ENCODE measurements at regions not wholly inside any gene's neighbourhood (a gene's known extent, or its start where the extent isn't known, plus 50 kb on each side); places are given as distances from the start of the nearest gene placed in this dataset.
A peak's percentile ranks its signal among the peaks of the same experiment; 100 is the strongest.

GRCh38 chr7:142409471-142409870 lies 151.6 kb upstream of the PRSS58 start:
- POLR2A ChIA-PET: no interaction called here
- no peak for ATAC-seq (ENCODE audit: low read depth)

GRCh38 chr7:142408794-142409193 lies 150.9 kb upstream of the PRSS58 start:
- no peak overlapping the region for H3K4me3 Mint-ChIP-seq
- no peak for ATAC-seq (ENCODE audit: low read depth)
- DNase-seq: no peak
- POLR2A ChIA-PET: no interaction called here
- peaks cover 2% of the 10 kb centered on the region for H3K27me3 Mint-ChIP-seq
- H3K36me3 Mint-ChIP-seq: no peaks in the 10 kb centered on the region
- H3K9me3 Mint-ChIP-seq: no peaks in the 10 kb centered on the region
- H3K27ac Mint-ChIP-seq: no peak overlapping the region
- H3K4me1 Mint-ChIP-seq: peaks cover 5% of the 10 kb centered on the region

More at GRCh38 chr7:142409471-142409870, 151.6 kb upstream of the PRSS58 start:
- no peaks in the 10 kb centered on the region for H3K27me3 Mint-ChIP-seq
- no peak for DNase-seq
- H3K9me3 Mint-ChIP-seq: no peaks in the 10 kb centered on the region
- no peak overlapping the region for H3K4me3 Mint-ChIP-seq
- peaks cover 5% of the 10 kb centered on the region for H3K4me1 Mint-ChIP-seq
- no peak overlapping the region for H3K27ac Mint-ChIP-seq
- H3K36me3 Mint-ChIP-seq: no peaks in the 10 kb centered on the region

- Mint-ChIP-seq H3K27ac (no peak overlapping the region), H3K9me3 (no peaks in the 10 kb centered on the region), H3K27me3 (peaks cover 8% of the 10 kb centered on the region), H3K4me1 (peaks cover 5% of the 10 kb centered on the region), H3K36me3 (no peaks in the 10 kb centered on the region), H3K4me3 (no peak overlapping the region)
- DNase-seq (no peak), ATAC-seq (ENCODE audit: low read depth) (no peak)
- POLR2A ChIA-PET: no interaction called here
Measured at GRCh38 chr7:142407939-142408570, 150.2 kb upstream of the PRSS58 start.

GRCh38 chr7:142405122-142405765 lies 147.4 kb upstream of the PRSS58 start:
- Mint-ChIP-seq H3K27me3 (peaks cover 19% of the 10 kb centered on the region), H3K36me3 (no peaks in the 10 kb centered on the region), H3K4me1 (peaks cover 4% of the 10 kb centered on the region), H3K9me3 (no peaks in the 10 kb centered on the region), H3K27ac (no peak overlapping the region), H3K4me3 (no peak overlapping the region)
- POLR2A ChIA-PET: no interaction called here
- DNase-seq: no peak
- ATAC-seq (ENCODE audit: low read depth): no peak

GRCh38 chr7:142401951-142402350 lies 144.1 kb upstream of the PRSS58 start:
- no peaks in the 10 kb centered on the region for H3K9me3 Mint-ChIP-seq
- peaks cover 26% of the 10 kb centered on the region for H3K27me3 Mint-ChIP-seq
- no peak for DNase-seq
- ATAC-seq (ENCODE audit: low read depth): no peak
- peaks cover 2% of the 10 kb centered on the region for H3K4me1 Mint-ChIP-seq
- H3K27ac Mint-ChIP-seq: no peak overlapping the region
- POLR2A ChIA-PET: no interaction called here
- no peaks in the 10 kb centered on the region for H3K36me3 Mint-ChIP-seq
- H3K4me3 Mint-ChIP-seq: no peak overlapping the region

- Mint-ChIP-seq H3K4me3 (no peak overlapping the region), H3K36me3 (no peaks in the 10 kb centered on the region), H3K27me3 (peaks cover 30% of the 10 kb centered on the region), H3K9me3 (no peaks in the 10 kb centered on the region), H3K4me1 (peaks cover 2% of the 10 kb centered on the region), H3K27ac (no peak overlapping the region)
- no peak for DNase-seq
- POLR2A ChIA-PET: no interaction called here
- no peak for ATAC-seq (ENCODE audit: low read depth)
Measured at GRCh38 chr7:142400042-142400533, 142.2 kb upstream of the PRSS58 start.

- Mint-ChIP-seq H3K36me3 (no peaks in the 10 kb centered on the region), H3K27me3 (peaks cover 8% of the 10 kb centered on the region), H3K27ac (peak overlapping the region; percentile 69), H3K4me3 (peak overlapping the region; percentile 48), H3K9me3 (no peaks in the 10 kb centered on the region), H3K4me1 (peaks cover 4% of the 10 kb centered on the region)
- POLR2A ChIA-PET: interaction anchor here (1.3 to 1.5 kb wide), 3 partner anchors 397 to 420 kb away, joined by 5 to 9 read pairs (median 7); no protein-coding TSS in a partner anchor
- DNase-seq (peak; percentile 59), ATAC-seq (ENCODE audit: low read depth) (peak; percentile 79)
Measured at GRCh38 chr7:142391191-142391992, 133.5 kb upstream of the PRSS58 start.

- Mint-ChIP-seq H3K36me3 (no peaks in the 10 kb centered on the region), H3K27me3 (peaks cover 3% of the 10 kb centered on the region), H3K27ac (peak overlapping the region; percentile 43), H3K9me3 (no peaks in the 10 kb centered on the region), H3K4me3 (no peak overlapping the region), H3K4me1 (peaks cover 14% of the 10 kb centered on the region)
- POLR2A ChIA-PET: no interaction called here
- DNase-seq (no peak), ATAC-seq (ENCODE audit: low read depth) (no peak)
Measured at GRCh38 chr7:142389544-142389943, 131.7 kb upstream of the PRSS58 start.

GRCh38 chr7:142385491-142386340 lies 127.9 kb upstream of the PRSS58 start:
- Mint-ChIP-seq H3K4me1 (peaks cover 27% of the 10 kb centered on the region), H3K27ac (peak overlapping the region; percentile 79), H3K9me3 (no peaks in the 10 kb centered on the region), H3K36me3 (no peaks in the 10 kb centered on the region), H3K4me3 (peak overlapping the region; percentile 22), H3K27me3 (no peaks in the 10 kb centered on the region)
- no peak for DNase-seq
- POLR2A ChIA-PET: no interaction called here
- ATAC-seq (ENCODE audit: low read depth): peak; percentile 54

- DNase-seq: peak; percentile 47
- H3K27me3 Mint-ChIP-seq: peaks cover 2% of the 10 kb centered on the region
- peak overlapping the region; percentile 79 for H3K27ac Mint-ChIP-seq
- peak; percentile 82 for ATAC-seq (ENCODE audit: low read depth)
- no peaks in the 10 kb centered on the region for H3K36me3 Mint-ChIP-seq
- H3K9me3 Mint-ChIP-seq: no peaks in the 10 kb centered on the region
- peaks cover 27% of the 10 kb centered on the region for H3K4me1 Mint-ChIP-seq
- POLR2A ChIA-PET: interaction anchor here (1.1 kb wide), 1 partner anchor 31 kb away, joined by 4 read pairs; no protein-coding TSS in a partner anchor
- H3K4me3 Mint-ChIP-seq: peak overlapping the region; percentile 63
Measured at GRCh38 chr7:142384493-142384922, 126.7 kb upstream of the PRSS58 start.

GRCh38 chr7:142383841-142384492 lies 126.1 kb upstream of the PRSS58 start:
- no peaks in the 10 kb centered on the region for H3K36me3 Mint-ChIP-seq

GRCh38 chr7:142381727-142382390 lies 124.0 kb upstream of the PRSS58 start:
- H3K9me3 Mint-ChIP-seq: no peaks in the 10 kb centered on the region
- no peaks in the 10 kb centered on the region for H3K36me3 Mint-ChIP-seq
- ATAC-seq (ENCODE audit: low read depth) (no peak), DNase-seq (no peak)
- H3K27me3 Mint-ChIP-seq: peaks cover 3% of the 10 kb centered on the region
- POLR2A ChIA-PET: interaction anchor here (1.0 kb wide), 1 partner anchor 416 kb away, joined by 3 read pairs; no protein-coding TSS in a partner anchor
- H3K27ac Mint-ChIP-seq: peak overlapping the region; percentile 13
- no peak overlapping the region for H3K4me3 Mint-ChIP-seq
- H3K4me1 Mint-ChIP-seq: peaks cover 27% of the 10 kb centered on the region

More at GRCh38 chr7:142383841-142384492, 126.1 kb upstream of the PRSS58 start:
- H3K4me1 Mint-ChIP-seq: peaks cover 27% of the 10 kb centered on the region
- DNase-seq (peak; percentile 39), ATAC-seq (ENCODE audit: low read depth) (peak; percentile 53)
- H3K27me3 Mint-ChIP-seq: peaks cover 3% of the 10 kb centered on the region
- H3K27ac Mint-ChIP-seq: peak overlapping the region; percentile 79
- POLR2A ChIA-PET: interaction anchor here (1.1 kb wide), 1 partner anchor 30 kb away, joined by 4 read pairs; no protein-coding TSS in a partner anchor
- peak overlapping the region; percentile 63 for H3K4me3 Mint-ChIP-seq
- no peaks in the 10 kb centered on the region for H3K9me3 Mint-ChIP-seq
